Loucy (cell line): ENCODE measurements at regions not wholly inside any gene's neighbourhood (a gene's known extent, or its start where the extent isn't known, plus 50 kb on each side); places are given as distances from the start of the nearest gene placed in this dataset.

Source experiments
- EZH2phosphoT487 ChIP-seq: fragments of 200-600 bp; IDR thresholded peaks from 2 replicates; pipeline ENCODE4 v1.6.1; 2018; ENCODE audit warnings: antibody characterized with exemption, mild to moderate bottlenecking, moderate library complexity, borderline replicate concordance
- TF ChIP-seq, protein P1 (sequence below): fragments of 200-600 bp; sonication (generic); conservative IDR thresholded peaks from 2 replicates; pipeline ENCODE4 v1.5.1; 2014; ENCODE audit warnings: mild to moderate bottlenecking, antibody characterized with exemption, low read length

DNA sequence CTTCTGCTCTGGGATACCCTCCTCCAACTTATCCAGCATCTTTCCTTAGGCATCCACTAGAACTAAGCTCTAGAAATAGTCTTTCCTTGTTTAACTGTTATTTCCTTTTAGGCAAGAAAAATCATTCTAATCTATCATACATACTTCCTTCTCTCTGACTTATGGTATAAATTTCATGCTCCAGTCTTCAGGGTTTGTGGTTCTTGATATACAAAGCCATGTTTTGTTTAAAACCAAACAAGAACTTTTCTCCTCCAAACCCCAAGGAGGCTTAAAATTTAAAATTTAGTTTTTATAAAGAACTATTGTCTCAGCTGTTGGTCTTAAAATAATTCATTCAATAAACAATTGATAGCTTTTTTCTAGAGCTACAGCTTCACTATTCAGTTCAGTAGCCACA is 77.2 kb downstream of the CD164 start:
- TF ChIP-seq, protein P1, sequence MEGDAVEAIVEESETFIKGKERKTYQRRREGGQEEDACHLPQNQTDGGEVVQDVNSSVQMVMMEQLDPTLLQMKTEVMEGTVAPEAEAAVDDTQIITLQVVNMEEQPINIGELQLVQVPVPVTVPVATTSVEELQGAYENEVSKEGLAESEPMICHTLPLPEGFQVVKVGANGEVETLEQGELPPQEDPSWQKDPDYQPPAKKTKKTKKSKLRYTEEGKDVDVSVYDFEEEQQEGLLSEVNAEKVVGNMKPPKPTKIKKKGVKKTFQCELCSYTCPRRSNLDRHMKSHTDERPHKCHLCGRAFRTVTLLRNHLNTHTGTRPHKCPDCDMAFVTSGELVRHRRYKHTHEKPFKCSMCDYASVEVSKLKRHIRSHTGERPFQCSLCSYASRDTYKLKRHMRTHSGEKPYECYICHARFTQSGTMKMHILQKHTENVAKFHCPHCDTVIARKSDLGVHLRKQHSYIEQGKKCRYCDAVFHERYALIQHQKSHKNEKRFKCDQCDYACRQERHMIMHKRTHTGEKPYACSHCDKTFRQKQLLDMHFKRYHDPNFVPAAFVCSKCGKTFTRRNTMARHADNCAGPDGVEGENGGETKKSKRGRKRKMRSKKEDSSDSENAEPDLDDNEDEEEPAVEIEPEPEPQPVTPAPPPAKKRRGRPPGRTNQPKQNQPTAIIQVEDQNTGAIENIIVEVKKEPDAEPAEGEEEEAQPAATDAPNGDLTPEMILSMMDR = no peak
- TF ChIP-seq EZH2phosphoT487 = no peak
